HG03460 (cell line): ENCODE measurements at regions not wholly inside any gene's neighbourhood (a gene's known extent, or its start where the extent isn't known, plus 50 kb on each side); places are given as distances from the start of the nearest gene placed in this dataset.

ENCODE experiments used
- ATAC-seq: cut with Tn5 transposase; IDR thresholded peaks from one replicate; pipeline ENCODE4 v1.9.1; 2021; ENCODE audit not compliant: unreplicated experiment

DNA sequence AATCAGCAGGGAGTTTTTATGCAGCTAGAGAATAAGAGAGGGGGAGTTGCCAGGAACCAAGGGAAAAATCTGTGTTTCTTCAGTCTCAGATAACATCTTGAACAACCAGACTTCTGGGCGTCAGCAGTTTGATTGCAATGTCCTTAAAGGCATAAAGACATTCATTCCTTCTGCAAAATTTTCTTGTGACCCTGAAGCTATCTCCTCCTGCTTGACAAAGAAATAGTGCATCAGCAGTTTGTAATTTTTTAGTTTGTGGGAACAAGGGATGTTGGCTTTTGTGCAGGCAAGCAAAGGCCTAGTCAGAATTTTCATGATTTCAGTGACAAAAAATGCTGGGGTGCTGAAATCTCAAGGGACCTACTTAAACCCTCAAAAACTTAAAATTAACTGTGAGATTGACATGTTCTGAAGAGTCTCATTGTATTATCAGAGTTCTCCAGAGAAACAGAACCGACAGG, 125.8 kb upstream of the UNC5C start:
- no peak for ATAC-seq

DNA sequence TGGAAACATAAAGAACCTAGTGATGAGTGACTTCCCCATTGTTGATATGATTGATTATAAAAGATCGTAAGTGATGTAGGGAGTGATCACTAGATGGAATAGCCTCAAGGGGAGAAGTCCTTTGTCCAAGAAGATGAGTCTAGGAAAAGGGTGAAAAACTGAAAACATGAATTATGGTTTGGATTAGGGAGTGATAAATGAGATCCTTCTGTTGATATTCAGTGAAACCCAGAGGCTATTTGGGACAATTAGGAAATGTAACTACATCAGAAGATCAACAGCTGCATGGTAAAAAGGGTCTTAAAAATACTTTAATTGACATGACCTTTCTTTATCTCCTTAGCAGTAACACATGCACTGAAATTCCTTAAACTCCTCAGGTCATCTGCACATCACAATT, 124.0 kb upstream of the UNC5C start:
- ATAC-seq, result no peak

DNA sequence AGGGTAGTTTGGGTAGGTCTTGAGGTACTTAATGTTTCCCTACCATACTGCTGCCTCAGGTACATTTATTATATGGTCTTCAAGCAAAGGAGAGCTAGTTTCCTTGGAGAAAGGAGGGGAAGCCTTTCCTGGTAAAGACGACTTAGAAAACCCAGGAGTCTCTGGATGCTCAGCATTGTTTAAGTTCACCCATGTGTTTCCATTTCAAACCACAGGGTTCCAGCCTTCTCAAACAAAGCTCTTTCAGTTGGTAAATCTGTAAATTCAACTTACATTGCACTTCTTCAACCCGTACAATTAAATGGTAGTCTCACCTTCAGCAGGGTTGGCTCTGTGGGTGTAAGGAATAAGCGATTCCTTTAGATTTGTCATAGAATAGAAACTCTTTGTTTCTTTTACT, 111.9 kb upstream of the UNC5C start:
- no peak for ATAC-seq

DNA sequence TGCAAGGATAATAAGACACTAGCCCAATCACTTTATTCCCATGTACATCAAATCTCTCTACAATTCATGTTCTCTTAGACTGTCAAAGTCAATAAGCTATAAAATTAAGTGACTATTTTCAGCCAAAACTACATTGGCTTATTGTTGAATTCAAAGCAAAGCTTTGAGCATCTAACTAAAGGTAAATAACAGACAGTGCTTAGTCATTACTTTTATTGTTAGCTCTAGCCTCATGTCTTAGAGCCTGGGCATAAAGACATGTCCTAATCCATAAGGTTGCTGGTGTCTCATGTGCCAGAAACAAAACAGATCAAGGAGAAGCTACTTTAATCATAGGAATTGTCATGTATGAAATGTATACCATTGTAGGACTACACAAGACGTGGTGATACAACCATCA, 103.1 kb upstream of the UNC5C start:
- ATAC-seq, result no peak

DNA sequence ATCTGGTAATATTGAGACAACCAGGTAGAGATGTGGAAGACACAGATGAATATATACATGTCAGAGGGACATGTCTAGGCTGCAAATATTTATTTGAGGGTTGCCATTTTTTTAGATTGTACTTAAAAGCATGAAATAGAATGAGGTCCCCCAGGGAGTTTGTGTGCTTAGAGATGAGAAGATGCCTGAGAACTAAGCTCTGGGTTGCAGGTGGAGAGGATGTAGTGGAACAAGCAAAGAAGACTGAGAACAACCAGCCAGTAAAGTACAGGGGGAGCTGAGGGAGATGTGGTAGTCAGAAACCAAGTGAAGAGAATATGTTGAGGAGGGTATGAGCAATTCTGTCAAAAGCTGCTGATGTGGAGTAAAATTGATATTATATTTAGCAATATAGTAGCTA, 95.6 kb upstream of the UNC5C start:
- ATAC-seq, result no peak

DNA sequence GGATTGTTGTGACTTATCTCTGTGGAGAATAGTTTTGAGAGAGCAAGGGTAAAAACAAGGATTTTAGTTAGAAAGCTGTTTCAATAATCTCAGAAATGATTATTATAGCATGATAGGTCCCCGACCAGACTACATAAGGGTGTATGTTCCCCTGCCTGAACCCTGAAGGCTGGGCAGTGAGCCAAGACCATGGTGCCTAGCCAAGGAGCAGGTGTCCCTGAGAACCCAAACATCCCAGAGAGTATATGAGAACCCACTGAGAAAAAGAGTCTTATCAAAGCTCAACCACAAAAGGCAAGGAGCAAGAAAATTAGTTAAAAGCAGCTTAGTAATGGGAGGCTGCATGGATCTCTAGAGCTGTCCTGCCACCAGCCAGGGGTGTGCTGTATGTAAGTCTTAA, 94.9 kb upstream of the UNC5C start:
- no peak for ATAC-seq

DNA sequence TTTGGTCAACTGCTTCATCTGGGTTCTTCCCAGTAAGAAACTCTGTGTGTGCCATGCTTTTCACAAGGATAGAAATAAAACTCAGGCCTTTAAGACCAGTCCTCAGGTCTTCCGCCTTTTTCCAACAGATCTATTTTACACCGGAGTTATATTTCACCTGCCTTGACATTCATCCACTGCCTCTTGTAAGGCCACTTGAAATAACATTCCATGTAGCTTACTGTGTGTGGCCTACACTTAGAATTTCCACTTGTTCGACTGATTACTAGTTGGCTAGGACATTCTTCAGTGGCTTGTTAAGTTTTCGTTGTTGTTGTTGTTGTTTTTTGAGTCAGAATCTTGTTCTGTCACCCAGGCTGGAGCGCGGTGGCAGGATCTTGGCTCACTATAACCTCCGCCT, 92.8 kb upstream of the UNC5C start:
- ATAC-seq, result no peak

DNA sequence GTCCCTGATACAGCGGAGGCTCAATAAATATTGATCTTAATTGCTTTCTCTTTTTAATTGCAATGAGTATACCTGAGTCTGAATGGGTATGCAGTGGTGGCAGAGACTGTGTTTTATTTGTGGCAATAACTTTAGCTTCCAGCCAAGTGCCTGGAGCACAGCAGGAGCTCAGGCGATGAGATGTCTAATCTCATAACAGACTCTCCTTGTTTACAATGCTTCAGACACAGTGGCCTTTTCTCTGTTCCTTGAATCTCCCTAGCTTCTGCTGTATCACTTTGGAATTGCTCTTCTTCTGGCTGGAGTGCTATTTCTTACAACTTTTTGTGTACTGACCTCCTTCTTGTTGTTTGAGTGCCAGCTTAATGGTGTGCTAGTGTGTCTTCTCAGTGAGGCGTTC, 91.5 kb upstream of the UNC5C start:
- no peak for ATAC-seq

DNA sequence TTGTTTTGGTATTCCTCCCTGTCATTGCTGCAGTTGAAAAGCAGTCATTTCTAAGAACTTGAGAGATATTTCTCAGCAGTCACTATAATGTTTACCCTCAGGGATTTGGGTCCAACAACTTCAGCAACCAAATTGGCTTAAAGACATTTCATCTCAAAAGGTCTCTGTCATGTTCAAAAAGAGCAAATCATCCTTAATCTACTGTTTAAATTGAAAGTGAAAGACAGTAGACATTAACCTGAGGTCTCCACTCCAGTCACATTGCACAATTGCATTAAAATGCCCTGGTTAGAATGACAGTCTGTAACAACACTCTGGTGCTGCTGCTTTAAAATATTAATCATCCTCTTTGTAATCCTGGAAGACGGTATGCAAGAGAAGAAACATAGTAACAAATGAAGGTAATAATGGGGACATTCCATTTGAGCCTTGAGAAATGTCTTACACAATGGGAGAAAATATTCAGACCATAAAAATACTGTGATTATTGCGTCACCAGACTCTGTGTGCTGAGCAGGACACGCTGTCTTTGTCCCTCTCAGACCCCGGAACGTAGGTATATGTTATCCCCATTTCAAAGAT, 90.2 kb upstream of the UNC5C start:
- no peak for ATAC-seq

DNA sequence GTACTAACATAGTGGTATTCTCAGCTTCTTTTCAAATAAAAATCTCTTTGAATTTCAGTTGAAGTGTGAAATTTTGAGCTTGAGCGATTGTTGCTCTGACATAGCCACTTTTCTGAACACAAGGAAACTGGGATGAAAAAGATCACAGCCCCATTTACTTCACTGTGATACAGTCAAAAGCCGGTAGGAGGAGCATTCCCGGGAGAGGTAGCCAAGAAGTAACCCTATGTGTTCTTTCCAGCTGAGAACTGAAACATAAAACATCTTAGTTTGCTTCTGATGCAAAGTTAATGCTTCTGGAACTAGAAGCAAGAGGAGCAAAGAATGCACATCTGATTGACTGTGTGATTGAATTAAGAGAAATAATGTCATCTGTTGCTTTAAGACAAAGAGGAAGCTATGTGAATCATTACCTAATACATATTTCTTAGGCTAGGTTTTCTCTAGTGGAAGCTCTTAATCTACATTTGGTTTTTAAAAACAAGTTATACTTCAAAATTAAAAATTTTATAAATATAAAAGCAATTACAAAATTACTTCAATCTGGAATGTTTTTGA, 88.3 kb upstream of the UNC5C start:
- ATAC-seq, result no peak

DNA sequence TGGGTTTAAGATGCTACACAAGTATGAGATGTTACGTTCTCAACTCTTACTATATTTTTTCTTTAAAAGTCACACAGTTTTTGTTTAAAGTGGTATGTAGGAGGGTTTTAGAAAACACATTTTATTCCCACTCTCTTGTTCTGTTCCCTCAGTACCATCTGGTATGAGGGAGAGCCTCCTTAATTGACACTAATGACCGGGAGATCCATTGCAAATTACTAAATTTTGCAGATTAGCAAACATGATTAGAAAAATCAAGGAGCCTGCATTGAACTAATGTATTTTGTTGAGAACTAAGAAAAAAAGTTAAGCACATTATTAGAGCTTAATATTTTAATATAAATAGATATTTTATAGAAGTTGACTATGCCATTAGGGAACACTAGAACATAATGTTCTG, 87.3 kb upstream of the UNC5C start:
- ATAC-seq, result no peak

DNA sequence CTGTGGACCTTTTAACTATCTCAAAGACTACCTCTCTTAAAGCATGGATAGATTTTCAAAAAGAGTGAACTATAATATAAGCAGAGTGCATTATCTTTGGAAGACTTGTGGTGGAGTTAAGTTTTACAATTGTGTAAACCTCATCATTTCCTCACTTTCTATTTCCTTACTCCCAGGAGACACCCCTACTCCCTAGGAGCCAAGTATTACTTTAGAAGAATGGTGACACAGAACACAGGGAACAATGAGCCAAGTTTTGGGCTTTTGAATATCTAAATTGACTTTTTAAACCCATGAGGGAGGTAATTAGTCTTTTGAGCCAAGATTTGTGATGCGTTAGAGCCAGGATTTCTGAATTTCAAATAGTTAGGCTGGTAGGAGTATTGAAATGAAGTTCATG, 78.9 kb upstream of the UNC5C start:
- no peak for ATAC-seq

DNA sequence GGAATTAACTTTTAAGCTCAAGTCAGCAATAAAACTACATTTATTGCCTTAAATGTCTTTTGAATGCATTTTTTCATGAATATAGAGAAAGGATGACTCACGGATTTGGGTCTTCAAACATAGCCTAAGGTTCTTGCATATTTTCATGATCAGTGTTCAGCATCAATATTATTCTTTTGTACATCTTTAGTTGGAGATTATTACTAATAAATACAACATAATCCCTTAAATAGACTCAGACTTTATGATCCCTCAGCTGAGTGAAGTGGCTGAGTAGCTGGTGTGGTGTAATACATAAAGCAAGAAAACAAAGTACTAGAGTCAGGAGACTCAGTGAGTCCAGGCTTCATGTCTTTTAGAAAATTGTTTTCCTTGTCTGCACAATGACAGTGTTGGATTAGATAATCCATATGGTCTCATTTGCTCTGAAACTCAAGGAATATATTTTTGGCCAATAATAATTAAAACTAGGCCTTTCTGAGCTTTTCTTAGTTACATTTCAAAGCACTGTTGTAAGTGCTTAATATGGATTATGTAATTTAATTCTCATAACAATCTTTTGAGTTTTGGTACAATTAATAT, 78.3 kb upstream of the UNC5C start:
- ATAC-seq, result no peak

DNA sequence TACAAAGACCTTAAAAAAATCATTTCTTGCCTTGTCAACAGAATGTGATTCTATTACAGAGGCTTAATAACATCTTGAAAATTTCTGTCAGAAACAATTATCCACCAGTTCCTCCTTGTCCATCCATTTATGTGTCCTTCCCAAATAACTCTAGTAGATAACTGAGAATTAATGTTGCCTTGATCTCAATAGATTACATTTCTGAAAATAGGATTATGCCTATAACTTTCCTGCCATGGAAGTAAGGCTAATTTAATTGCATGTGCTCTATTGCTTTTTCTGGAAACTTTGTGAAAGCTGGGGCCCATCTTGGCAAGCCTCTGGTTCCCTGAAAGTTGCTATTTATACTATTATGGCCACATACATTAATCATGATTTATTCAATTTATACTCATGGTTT, 76.2 kb upstream of the UNC5C start:
- ATAC-seq, result no peak

DNA sequence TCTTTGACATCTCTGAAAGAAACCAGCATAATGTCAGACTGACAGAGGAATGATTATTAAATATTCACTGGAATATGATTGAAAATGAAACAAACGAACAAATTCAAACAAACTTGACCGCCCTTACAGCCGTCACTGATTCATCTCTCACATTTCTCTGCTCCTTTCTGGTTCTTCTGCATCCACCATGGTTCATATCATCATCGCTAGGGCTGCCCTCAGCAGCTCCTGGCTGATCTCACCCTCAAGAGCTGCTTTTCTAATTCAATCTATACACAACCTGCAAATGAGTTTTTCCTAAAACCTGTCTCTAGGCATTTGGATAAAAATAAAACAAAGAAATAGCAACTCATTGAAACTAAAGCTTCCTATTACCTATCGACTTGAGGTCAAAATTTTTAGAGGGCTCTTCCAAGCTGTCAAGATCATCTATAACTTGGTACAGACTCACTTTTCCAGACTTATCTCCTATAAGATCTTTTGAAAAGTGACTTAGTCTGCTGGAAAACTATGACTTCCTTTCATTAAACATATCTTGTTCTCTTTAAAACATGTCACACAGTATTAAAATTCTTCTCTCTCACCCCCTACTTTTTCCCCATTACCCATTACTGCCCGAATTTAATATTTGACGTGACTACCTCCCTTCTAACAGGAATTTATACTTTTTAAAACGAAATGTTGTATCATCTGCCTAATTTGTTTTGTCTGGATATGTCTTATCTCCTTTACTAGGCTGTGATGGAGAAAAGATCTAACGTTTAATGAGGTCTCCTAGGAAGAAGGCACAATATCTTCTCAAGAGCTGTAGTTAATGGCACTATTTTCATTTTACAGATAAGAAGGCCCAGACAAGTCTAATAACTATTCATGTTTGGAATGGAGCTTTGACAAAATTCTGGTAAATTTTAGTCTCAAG, 71.0 kb upstream of the UNC5C start:
- ATAC-seq, result no peak

DNA sequence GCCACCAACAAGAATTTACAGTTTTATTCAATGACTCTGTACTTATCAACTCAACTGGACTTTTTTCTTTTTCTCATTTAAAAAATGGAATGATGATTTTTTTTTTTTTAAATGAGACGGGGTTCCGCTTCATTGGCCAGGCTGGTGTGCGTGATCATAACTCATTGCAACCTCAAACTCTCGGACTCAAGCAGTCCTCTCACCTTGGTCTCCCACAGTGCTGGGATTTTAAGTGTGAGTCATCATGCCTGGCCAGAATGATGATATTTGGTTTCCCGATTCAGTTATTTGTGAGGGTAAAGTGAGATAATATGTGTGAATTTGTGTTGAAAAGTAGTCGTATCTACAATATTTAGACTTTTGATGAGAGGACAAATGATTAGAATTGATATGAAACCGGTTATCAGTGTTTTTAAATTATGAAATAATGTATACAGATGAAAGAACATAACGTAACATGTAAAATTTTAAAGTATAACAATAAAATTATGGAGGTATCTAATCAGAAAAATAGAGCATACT, 66.0 kb upstream of the UNC5C start:
- no peak for ATAC-seq

DNA sequence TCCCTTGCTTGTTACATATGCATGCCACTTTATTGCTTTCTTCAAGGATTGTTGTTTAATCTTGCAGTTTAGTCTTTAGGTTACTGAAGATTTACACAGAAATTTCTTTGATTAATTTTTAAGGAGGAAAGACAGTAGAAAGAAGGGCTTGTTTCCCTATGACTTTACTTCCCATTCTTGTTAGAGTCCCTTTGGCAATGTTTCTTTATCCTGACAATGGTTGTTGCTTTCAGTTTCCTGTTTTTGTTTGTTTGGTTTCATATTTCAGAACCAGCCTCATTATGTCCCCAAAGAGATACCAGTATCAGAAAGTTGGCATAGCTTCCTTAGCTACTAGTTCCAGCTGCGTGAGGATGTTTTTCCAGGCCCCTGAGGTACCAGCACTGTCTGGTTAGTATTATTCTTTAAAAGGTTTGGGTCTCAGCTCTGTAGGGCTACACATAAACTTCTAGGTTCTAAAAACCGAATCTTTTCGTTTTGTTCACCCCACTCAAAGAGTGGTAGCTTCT, 61.3 kb upstream of the UNC5C start:
- ATAC-seq, result no peak

DNA sequence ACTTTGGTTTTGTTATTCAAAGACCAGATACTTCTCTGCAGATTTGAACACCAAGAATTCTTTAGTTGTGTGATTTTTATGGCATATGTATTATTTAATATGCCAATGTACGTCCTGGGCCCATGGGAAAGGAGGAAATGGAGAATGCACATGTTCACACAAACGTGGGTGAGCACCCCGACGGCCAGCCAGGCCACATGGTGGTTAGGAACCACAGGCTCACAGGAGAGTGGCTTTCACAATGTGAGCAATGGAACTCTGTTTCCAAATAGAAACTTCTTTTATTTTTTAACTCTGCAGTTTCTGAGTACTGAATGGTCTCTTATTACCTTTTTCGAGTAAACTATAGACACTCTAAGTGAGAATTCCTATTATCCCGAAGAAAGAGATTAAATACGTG, 58.0 kb upstream of the UNC5C start:
- ATAC-seq, result no peak

DNA sequence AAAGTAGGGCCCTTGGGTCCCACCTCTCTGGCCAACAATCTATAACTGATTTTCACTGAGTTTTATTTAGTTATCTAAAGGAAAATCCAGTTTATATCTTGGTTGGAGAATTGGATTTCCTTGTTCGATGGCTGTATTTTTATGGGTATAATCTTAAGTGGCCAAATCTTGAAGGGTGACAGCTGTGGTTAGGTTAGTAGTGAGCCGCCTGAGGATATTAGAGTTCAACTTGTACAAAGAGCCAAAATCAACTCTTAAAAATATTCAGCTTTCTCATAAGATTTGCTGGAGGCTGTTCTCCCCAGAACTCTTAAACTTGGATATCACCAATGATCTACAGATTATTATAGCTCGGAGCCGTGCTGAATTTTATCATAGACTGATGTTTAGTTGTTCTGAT, 54.6 kb upstream of the UNC5C start:
- no peak for ATAC-seq

DNA sequence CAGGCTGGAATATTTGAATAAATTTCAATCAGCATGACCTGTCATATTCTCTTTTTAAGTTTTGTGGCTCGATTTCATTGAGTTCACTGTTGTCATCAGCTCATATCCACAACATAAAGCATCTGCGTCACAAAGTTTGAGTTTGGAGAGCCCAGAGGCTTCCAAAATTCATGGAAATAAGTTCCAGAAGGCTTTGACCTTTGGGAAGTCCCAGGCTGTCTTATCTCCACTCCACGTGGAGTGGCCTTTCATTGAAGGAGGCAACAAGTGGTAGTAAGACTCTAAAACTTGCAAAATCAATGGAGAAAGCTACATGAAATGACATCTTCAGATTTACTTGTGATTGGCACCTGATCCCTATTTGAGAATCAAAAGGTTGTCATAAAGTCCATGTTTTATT, 54.1 kb upstream of the UNC5C start:
- no peak for ATAC-seq

DNA sequence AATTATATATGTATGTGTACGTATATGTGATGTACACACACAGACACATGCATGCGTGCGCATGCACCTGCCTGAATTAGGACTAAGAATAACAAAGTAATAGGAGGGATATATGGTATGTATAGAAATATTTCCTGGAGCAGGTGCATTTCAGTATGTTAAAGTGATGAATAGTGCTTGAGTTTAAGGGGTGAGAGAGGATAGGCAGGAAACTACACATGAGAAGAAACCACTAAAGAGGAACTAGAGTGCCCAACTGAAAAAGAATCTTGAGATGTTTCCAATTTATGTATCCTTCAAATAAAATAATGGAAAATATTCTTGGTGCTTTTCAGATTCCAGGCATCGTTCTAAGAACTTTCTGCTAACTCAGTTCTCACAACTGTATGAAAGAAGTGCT, 52.6 kb upstream of the UNC5C start:
- no peak for ATAC-seq
